Umbilical cord (tissue), 1 donor: ENCODE measurements at regions not wholly inside any gene's neighbourhood (a gene's known extent, or its start where the extent isn't known, plus 50 kb on each side); places are given as distances from the start of the nearest gene placed in this dataset.
"Not testable (repeated sequence)": the region's sequence is repeated elsewhere in the genome, so short reads cannot be mapped to it uniquely, and the experiment has no call there.

ENCODE experiments used
- DNase-seq: peaks from one replicate; pipeline ENCODE4 v3.0.0-alpha.2; 2015; ENCODE audit warnings: low spot score

GRCh38 chr20:1754306-1754705 is 96.7 kb upstream of the SIRPG start:
- DNase-seq: no peak

GRCh38 chr20:1752045-1752444 is 94.5 kb upstream of the SIRPG start:
- no peak for DNase-seq

- no peak for DNase-seq
These were observed 91.2 kb upstream of the SIRPG start for GRCh38 chr20:1748777-1749176.

DNA sequence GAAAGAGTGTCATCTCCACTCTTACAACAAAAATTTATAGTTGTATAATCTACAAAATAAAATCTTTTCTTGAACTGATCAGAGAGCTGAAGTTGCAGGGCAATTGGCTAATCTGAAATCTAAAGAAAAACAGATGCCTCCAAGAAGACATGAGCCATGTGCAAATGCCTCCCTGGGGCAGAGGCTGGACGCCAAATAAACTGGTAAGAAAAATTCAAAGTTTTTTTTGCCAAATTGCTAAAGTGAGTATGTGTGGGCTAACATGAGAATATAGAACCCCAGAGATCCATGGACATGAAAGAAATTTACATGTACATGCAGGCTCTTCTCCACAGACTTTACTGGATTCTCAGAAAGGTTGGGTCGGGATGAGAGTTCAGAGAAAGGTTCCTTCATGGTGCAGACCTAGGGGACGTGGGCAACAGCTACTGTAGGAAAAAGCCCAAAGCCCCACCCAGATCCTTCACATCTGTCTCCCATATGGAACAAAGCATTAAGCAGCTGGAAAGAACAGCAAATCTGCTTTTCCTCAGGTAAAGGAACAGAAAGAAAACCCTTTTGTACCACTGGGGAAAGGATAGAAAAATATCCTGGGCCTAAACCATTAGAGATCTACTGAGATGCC is 90.5 kb upstream of the SIRPG start:
- no peak for DNase-seq

DNA sequence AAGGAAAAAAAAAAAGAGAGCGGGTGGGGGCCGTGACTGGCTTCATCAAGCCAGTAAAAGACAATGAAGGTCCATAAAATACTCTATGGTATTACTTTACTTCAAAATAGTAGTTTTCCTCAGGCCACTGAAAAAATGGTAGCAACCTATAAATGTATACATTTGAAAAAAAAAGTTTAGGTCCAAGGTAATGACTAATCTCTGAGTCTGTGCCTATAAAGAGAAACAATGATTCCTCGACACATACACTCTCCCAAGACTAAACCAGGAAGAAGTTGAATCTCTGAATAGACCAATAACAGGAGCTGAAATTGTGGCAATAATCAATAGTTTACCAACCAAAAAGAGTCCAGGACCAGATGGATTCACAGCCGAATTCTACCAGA is 84.5 kb upstream of the SIRPG start:
- DNase-seq: not testable (repeated sequence)

DNA sequence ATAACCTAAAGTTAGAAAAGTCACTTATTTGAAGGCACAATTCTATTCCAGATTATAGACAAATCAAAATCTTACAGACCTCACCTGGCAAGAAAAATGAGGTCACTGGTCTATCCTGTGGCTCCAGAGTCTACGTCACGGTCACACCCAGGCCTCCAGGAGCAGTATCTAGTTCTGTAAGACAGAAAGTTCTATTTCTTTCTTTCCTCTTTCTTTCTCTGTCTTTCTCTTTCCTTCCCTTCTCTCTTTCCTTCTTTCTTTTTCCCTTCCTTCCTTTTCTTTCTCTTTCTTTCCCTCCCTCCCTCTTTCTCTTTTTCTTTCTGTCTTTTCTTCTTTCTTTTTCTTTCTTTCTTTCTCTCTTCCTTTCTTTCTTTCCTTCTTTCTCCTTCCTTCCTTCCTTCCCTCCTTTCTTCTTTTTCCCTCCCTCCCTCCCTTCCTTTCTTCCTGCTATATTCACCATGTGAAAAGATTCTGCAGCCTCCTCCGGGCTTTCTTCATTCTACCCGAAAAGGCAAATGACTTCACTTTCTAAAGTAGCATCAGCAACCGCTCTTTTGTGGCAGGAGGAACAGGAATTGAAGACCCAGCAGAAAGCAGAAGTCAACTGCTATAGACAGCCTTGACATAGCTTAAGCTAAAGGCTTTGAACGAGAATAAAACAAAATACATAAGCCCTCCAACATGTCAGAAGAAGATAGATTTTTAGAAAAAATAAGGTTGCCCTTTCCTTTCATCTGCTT is 83.9 kb upstream of the SIRPG start:
- no peak for DNase-seq

DNA sequence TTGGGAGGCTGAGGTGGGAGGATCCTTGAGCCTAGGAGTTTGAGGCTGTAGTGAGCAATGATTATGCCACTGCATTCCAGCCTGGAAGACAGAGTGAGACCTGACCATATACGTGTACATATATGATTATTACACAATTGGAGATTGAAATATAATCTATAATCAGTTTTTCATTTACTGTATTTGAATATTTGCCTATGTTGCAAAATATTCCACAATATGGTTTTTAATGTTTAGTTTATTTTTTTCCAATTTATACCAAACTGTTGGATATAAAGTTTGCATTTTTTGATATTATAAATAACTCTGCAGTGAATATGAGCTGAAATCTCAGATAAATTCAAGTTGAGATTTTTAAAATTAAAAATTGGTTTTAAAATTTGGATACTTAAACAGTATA is 79.6 kb upstream of the SIRPG start:
- no peak for DNase-seq

- DNase-seq: no peak
These were observed 78.0 kb upstream of the SIRPG start for GRCh38 chr20:1735417-1736089.

GRCh38 chr20:1734269-1734858 is 76.8 kb upstream of the SIRPG start:
- DNase-seq: no peak

- not testable (repeated sequence) for DNase-seq
These were observed 74.3 kb upstream of the SIRPG start for GRCh38 chr20:1731828-1732375.

GRCh38 chr20:1730981-1731711 is 73.6 kb upstream of the SIRPG start:
- not testable (repeated sequence) for DNase-seq

DNA sequence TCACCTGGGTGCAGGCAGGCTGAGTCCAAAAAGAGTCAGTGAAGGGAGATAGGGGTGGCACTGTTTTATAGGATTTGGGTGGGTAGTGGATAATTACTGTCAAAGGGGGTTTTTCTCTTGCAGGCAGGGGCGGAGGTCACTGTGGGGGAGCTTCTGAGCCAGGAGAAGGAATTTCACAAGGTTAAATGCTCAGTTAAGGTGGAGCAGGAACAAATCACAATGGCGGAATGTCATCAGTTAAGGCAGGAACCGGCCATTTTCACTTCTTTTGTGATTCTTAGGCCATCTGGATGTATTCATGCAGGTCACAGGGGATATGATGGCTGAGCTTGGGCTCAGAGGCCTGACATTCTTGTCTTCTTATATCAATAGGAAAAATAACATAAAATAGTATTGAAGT is 69.7 kb upstream of the SIRPG start:
- not testable (repeated sequence) for DNase-seq

DNA sequence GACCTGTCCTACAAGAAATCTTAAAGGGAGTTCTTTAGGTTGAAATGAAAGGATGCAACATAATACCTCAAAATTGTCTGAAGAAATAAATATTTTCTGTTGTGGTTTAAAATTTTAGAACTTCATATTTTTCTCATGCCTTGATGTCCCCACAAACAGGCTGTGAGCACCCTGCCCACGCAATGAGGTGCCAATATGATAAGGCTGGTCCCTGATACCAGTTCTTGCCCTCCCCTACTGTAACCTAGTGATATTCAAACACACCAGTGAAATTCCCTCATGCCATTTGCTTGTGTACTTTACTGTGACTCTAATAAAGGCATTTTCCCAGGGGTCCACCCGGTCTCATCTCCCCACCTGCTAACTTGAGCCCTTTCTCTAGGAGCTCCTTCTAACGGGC is 67.3 kb upstream of the SIRPG start:
- DNase-seq: no peak

GRCh38 chr20:1722513-1723050 is 65.0 kb upstream of the SIRPG start:
- no peak for DNase-seq

DNA sequence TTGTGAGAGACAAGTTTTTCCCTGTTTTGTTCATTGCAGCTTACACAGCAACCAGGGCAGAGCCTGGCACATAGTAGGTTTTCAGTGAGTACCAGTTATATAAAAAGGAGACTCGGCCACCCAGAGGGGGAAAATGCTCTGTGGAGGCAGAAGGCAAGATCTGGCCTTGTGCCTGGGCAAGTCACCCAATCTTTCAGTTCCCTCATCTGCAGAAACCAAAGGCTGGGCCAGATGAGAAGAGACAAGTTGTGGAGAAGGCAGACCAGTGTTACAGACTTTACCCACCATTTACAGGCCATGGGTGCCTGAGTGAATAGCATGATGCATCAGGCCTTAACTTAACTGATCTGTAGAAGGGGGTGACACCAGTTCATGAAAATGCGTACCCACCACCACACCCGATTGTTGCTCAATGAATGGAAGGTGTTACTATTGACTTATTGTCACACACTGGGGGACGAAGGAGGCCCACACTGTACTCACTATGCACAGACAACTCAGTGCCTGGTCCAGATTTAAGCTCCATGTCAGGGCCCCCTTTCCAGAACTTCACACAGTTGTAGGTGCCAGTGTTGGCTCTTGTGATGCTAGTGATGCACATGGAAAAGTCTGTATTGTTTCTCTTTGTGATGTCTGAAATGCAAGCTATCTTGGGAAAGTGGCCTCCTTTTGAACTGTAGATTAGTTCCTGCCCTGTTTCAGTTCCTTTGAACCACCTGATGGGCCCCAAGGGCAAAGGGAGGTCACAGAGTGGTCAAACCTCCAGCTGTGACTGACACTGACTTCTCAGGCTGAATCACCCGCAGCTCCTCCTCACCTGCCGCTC is 64.3 kb upstream of the SIRPG start:
- DNase-seq: no peak

- no peak for DNase-seq
These were observed 63.4 kb upstream of the SIRPG start for GRCh38 chr20:1720845-1721475.

DNA sequence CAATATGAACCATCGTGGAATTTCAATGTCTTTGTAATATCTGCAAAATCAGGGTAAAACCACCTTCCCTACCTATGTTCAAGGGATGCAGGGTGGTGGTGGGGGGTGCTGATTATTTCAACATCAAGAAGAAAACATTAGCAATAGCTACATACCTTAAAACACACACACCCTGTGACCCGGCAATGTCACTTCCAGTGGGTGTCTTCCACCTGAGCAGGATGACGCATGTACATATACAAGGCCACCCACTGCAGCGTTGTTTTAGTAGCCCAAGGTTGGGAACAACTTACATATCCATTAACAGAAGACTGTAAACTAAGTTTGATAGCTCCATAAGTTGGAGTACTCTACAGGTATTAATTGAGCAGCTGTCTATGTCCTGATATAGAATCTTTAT is 62.6 kb upstream of the SIRPG start:
- no peak for DNase-seq

- no peak for DNase-seq
These were observed 61.2 kb upstream of the SIRPG start for GRCh38 chr20:1718604-1719384.
